K562 (cell line): ENCODE measurements at regions not wholly inside any gene's neighbourhood (a gene's known extent, or its start where the extent isn't known, plus 50 kb on each side); places are given as distances from the start of the nearest gene placed in this dataset.

Source experiments
- FOS ChIP-seq: IDR thresholded peaks from 3 replicates; pipeline ENCODE4 v1.6.1; 2011; ENCODE audit not compliant: insufficient read length; ENCODE audit errors: extremely low read depth
- FOXA3 ChIP-seq, 2 experiments: fragments of 450-650 bp in 1 of 2; sonication (generic) in 1 of 2; formaldehyde crosslinking; IDR thresholded peaks in 1 of 2; conservative IDR thresholded peaks in 1 of 2; 2 replicates each; pipeline versions ENCODE4 v1.4.0 to v1.8.0; 2020 to 2022; ENCODE audit warnings: mild to moderate bottlenecking in 2 of 2, missing genetic modification reagents in 1 of 2
- STAT6 ChIP-seq: sonication (generic); formaldehyde crosslinking; IDR thresholded peaks from 2 replicates; pipeline ENCODE4 v1.8.1; 2023; ENCODE audit warnings: mild to moderate bottlenecking, missing genetic modification reagents
- ZNF449 ChIP-seq: fragments of 250-450 bp; sonication (Bioruptor Pico); IDR thresholded peaks from 2 replicates; pipeline ENCODE4 v1.8.0; 2022; ENCODE audit warnings: moderate library complexity, mild to moderate bottlenecking, inconsistent platforms
- ZNF655 ChIP-seq: fragments of 250-450 bp; sonication (Bioruptor Pico); IDR thresholded peaks from 2 replicates; pipeline ENCODE4 v1.5.0; 2021

- no peak for TF ChIP-seq STAT6 (CRISPR knock-in tag)
- TF ChIP-seq ZNF655 (CRISPR knock-in tag): no peak
- TF ChIP-seq FOXA3 (CRISPR knock-in tag; conservative IDR thresholded peaks at IDR 0.05 in 1 of 2, IDR thresholded peaks at IDR 0.05 in 1 of 2): no peak
- TF ChIP-seq ZNF449 (CRISPR knock-in tag): no peak
- no peak for TF ChIP-seq FOS
- TF ChIP-seq, all 486 proteins: peak for 0
Measured at GRCh38 chr4:26023203-26023972, 109.4 kb downstream of the SMIM20 start (continued).
